HuH-7 (cell line): ENCODE measurements at regions not wholly inside any gene's neighbourhood (a gene's known extent, or its start where the extent isn't known, plus 50 kb on each side); places are given as distances from the start of the nearest gene placed in this dataset.

Experiments used
- DNase-seq: peaks from one replicate; pipeline ENCODE4 v3.0.0; 2011; ENCODE audit warnings: low spot score

- DNase-seq = no peak
These were observed 266.3 kb upstream of the NOCT start for GRCh38 chr4:138749303-138749702.

- DNase-seq = no peak
These were observed 273.7 kb upstream of the NOCT start for GRCh38 chr4:138741766-138742377.

GRCh38 chr4:138740816-138741745 is 274.5 kb upstream of the NOCT start:
- no peak for DNase-seq

- DNase-seq = no peak
These were observed 279.2 kb upstream of the NOCT start for GRCh38 chr4:138736362-138736761.

GRCh38 chr4:138734746-138735145 is 280.8 kb upstream of the NOCT start:
- DNase-seq = no peak

- no peak for DNase-seq
These were observed 287.0 kb upstream of the NOCT start for GRCh38 chr4:138728566-138728965.

GRCh38 chr4:138727731-138728130 is 287.9 kb upstream of the NOCT start:
- DNase-seq = no peak

GRCh38 chr4:138724530-138724929 is 291.1 kb upstream of the NOCT start:
- DNase-seq = no peak

GRCh38 chr4:138716559-138717335 is 298.8 kb upstream of the NOCT start:
- DNase-seq = no peak

- no peak for DNase-seq
These were observed 305.3 kb upstream of the NOCT start for GRCh38 chr4:138710297-138710696.

- DNase-seq = no peak
These were observed 305.7 kb upstream of the NOCT start for GRCh38 chr4:138709859-138710258.

GRCh38 chr4:138707746-138708677 is 307.6 kb upstream of the NOCT start:
- DNase-seq = no peak

GRCh38 chr4:138706201-138706600 is 309.4 kb upstream of the NOCT start:
- no peak for DNase-seq

GRCh38 chr4:138702190-138702824 is 313.3 kb upstream of the NOCT start:
- no peak for DNase-seq

- DNase-seq = no peak
These were observed 316.9 kb upstream of the NOCT start for GRCh38 chr4:138698641-138699040.

GRCh38 chr4:138697851-138698250 is 317.7 kb upstream of the NOCT start:
- DNase-seq = no peak

GRCh38 chr4:138696771-138697170 is 318.8 kb upstream of the NOCT start:
- DNase-seq = no peak

- DNase-seq = no peak
These were observed 319.5 kb upstream of the NOCT start for GRCh38 chr4:138696058-138696457.

GRCh38 chr4:138693526-138693925 is 322.1 kb upstream of the NOCT start:
- no peak for DNase-seq

- no peak for DNase-seq
These were observed 323.2 kb upstream of the NOCT start for GRCh38 chr4:138692411-138692810.

- DNase-seq = no peak
These were observed 326.0 kb upstream of the NOCT start for GRCh38 chr4:138689593-138689992.
